Chondrocyte (in vitro differentiated cells): ENCODE measurements at regions not wholly inside any gene's neighbourhood (a gene's known extent, or its start where the extent isn't known, plus 50 kb on each side); places are given as distances from the start of the nearest gene placed in this dataset.

Experiments used
- DNase-seq: peaks from one replicate; pipeline ENCODE4 v3.0.0; 2021; ENCODE audit warnings: mixed read lengths, low spot score
- H3K27ac Mint-ChIP-seq: one replicate; pipeline ENCODE4 v1.8.0; 2021; ENCODE audit warnings: mild to moderate bottlenecking, moderate library complexity, mixed read lengths; ENCODE audit not compliant: unreplicated experiment
- H3K27me3 Mint-ChIP-seq: 2 replicates; pipeline ENCODE4 v1.8.0; 2021; ENCODE audit warnings: low read depth, mixed read lengths
- H3K36me3 Mint-ChIP-seq: 2 replicates; pipeline ENCODE4 v1.8.0; 2021; ENCODE audit warnings: low read depth, mixed read lengths
- H3K4me1 Mint-ChIP-seq: 2 replicates; pipeline ENCODE4 v1.8.0; 2021; ENCODE audit warnings: low read depth, mild to moderate bottlenecking, mixed read lengths
- H3K4me3 Mint-ChIP-seq: one replicate; pipeline ENCODE4 v1.8.0; 2021; ENCODE audit warnings: mild to moderate bottlenecking, moderate library complexity, mixed read lengths; ENCODE audit not compliant: unreplicated experiment
- H3K9me3 Mint-ChIP-seq: 2 replicates; pipeline ENCODE4 v1.8.0; 2021; ENCODE audit warnings: low read depth, mixed read lengths
- CTCF ChIP-seq: fragments of 200-600 bp; sonication (generic); IDR thresholded peaks from 2 replicates; pipeline ENCODE4 v1.5.0; 2021; ENCODE audit warnings: antibody characterized with exemption, mild to moderate bottlenecking, moderate library complexity

GRCh38 chr2:128693743-128694029 lies 375.0 kb upstream of the HS6ST1 start:
- H3K27me3 Mint-ChIP-seq, result peaks cover 5% of the 10 kb centered on the region
- peaks cover 11% of the 10 kb centered on the region for H3K4me1 Mint-ChIP-seq
- no peak for DNase-seq
- H3K9me3 Mint-ChIP-seq, result no peaks in the 10 kb centered on the region
- H3K36me3 Mint-ChIP-seq, result no peaks in the 10 kb centered on the region
- no peak overlapping the region for H3K4me3 Mint-ChIP-seq
- no peak for TF ChIP-seq CTCF
- no peak overlapping the region for H3K27ac Mint-ChIP-seq

GRCh38 chr2:128695646-128696220 lies 377.1 kb upstream of the HS6ST1 start:
- peaks cover 11% of the 10 kb centered on the region for H3K4me1 Mint-ChIP-seq
- H3K36me3 Mint-ChIP-seq, result no peaks in the 10 kb centered on the region
- no peak overlapping the region for H3K27ac Mint-ChIP-seq
- peaks cover 5% of the 10 kb centered on the region for H3K27me3 Mint-ChIP-seq
- DNase-seq, result no peak
- H3K9me3 Mint-ChIP-seq, result peaks cover 2% of the 10 kb centered on the region
- H3K4me3 Mint-ChIP-seq, result no peak overlapping the region
- no peak for TF ChIP-seq CTCF

GRCh38 chr2:128696421-128696820 lies 377.8 kb upstream of the HS6ST1 start:
- Mint-ChIP-seq H3K36me3 (no peaks in the 10 kb centered on the region), H3K4me3 (no peak overlapping the region), H3K27me3 (peaks cover 3% of the 10 kb centered on the region), H3K9me3 (peaks cover 2% of the 10 kb centered on the region), H3K27ac (no peak overlapping the region), H3K4me1 (peaks cover 11% of the 10 kb centered on the region)
- no peak for TF ChIP-seq CTCF
- no peak for DNase-seq

- Mint-ChIP-seq H3K36me3 (peaks cover 3% of the 10 kb centered on the region), H3K9me3 (peaks cover 12% of the 10 kb centered on the region), H3K4me1 (peaks cover 5% of the 10 kb centered on the region), H3K27ac (no peak overlapping the region), H3K27me3 (peaks cover 4% of the 10 kb centered on the region), H3K4me3 (no peak overlapping the region)
- no peak for DNase-seq
- no peak for TF ChIP-seq CTCF
These were observed 382.8 kb upstream of the HS6ST1 start for GRCh38 chr2:128701418-128701817.

GRCh38 chr2:128702616-128703015 lies 383.9 kb upstream of the HS6ST1 start:
- no peak overlapping the region for H3K4me3 Mint-ChIP-seq
- H3K27me3 Mint-ChIP-seq, result peaks cover 4% of the 10 kb centered on the region
- no peak for TF ChIP-seq CTCF
- peaks cover 5% of the 10 kb centered on the region for H3K4me1 Mint-ChIP-seq
- peaks cover 14% of the 10 kb centered on the region for H3K9me3 Mint-ChIP-seq
- H3K27ac Mint-ChIP-seq, result no peak overlapping the region
- peaks cover 3% of the 10 kb centered on the region for H3K36me3 Mint-ChIP-seq
- no peak for DNase-seq
